ENCODE measurements at regions not wholly inside any gene's neighbourhood (a gene's known extent, or its start where the extent isn't known, plus 50 kb on each side); places are given as distances from the start of the nearest gene placed in this dataset.

DNA sequence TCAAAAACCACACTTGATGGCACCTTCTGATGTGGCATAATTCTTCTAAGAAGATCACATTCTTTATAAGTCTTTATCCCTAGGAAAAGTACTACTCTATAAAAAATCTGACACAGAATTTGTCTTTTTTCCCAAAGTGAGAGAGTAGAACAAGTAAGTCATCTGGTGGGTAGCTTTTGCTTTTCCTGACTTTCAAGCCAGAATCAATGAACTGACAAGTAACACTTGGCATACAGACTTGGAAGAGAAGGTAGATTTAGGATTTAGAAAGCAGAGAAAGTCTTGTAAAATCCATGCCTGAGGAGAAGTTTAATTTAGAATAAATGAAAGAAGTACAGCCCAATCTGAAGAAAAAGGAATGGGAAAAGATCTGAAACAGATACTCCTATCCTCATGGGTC is 66.6 kb upstream of the TUSC7 start:
- Histone ChIP-seq H3K36me3 (ENCODE audit: control insufficient read depth, insufficient read depth, low read length) (no peaks in the 10 kb centered on the region), H3K4me3 (ENCODE audit: low read depth, low read length) (no peak overlapping the region), H3K27me3 (ENCODE audit: control insufficient read depth, insufficient read depth, low read length) (no peaks in the 10 kb centered on the region)
- no peak for FAIRE-seq
- TF ChIP-seq, protein P1, sequence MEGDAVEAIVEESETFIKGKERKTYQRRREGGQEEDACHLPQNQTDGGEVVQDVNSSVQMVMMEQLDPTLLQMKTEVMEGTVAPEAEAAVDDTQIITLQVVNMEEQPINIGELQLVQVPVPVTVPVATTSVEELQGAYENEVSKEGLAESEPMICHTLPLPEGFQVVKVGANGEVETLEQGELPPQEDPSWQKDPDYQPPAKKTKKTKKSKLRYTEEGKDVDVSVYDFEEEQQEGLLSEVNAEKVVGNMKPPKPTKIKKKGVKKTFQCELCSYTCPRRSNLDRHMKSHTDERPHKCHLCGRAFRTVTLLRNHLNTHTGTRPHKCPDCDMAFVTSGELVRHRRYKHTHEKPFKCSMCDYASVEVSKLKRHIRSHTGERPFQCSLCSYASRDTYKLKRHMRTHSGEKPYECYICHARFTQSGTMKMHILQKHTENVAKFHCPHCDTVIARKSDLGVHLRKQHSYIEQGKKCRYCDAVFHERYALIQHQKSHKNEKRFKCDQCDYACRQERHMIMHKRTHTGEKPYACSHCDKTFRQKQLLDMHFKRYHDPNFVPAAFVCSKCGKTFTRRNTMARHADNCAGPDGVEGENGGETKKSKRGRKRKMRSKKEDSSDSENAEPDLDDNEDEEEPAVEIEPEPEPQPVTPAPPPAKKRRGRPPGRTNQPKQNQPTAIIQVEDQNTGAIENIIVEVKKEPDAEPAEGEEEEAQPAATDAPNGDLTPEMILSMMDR (IDR thresholded peaks at IDR 0.05; ENCODE audit: insufficient read depth, low read length, severe bottlenecking), result no peak
- no peak for DNase-seq (ENCODE audit: low read depth)

DNA sequence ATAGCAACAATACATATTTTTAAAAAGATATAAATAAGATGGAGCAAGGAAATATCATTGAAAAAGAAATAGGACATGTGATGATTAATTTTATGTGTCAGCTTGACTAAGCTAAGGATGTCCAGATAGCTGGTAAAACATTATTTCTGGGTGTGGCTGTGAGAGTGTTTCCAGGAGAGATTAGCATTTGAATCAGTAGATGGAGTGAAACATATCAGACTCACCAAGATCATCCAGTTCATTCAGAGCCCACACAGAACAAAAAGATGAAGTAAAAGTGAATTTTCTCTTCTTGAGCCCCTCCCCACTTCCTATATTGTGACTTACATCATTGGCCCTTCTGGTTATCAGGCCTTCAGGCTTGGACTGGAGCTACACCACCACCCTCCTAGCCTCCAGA is 61.6 kb upstream of the TUSC7 start:
- Histone ChIP-seq H3K4me3 (ENCODE audit: low read depth, low read length) (no peak overlapping the region), H3K36me3 (ENCODE audit: control insufficient read depth, insufficient read depth, low read length) (no peaks in the 10 kb centered on the region), H3K27me3 (ENCODE audit: control insufficient read depth, insufficient read depth, low read length) (no peaks in the 10 kb centered on the region)
- FAIRE-seq (no peak), DNase-seq (ENCODE audit: low read depth) (peak; percentile 37)
- TF ChIP-seq, protein P1 (IDR thresholded peaks at IDR 0.05; ENCODE audit: insufficient read depth, low read length, severe bottlenecking), result no peak

All from bronchial epithelial cell (primary cell).